T-cell (primary cell): ENCODE measurements at regions not wholly inside any gene's neighbourhood (a gene's known extent, or its start where the extent isn't known, plus 50 kb on each side); places are given as distances from the start of the nearest gene placed in this dataset.

Experiments used
- ATAC-seq, 4 experiments: fragments of 200-7000 bp in 3 of 4; fragments of 150-1000 bp in 1 of 4; cut with Tn5 transposase; replicated peaks in 1 of 4; 1 replicate in 3 of 4; 2 replicates in 1 of 4; pipeline ENCODE4 v1.10.0; 2021; ENCODE audit warnings: moderate library complexity in 3 of 4, mild to moderate bottlenecking in 2 of 4, moderate number of reproducible peaks in 1 of 4
- CTCF ChIA-PET, 2 donors: fragments of 300-600 bp; sonication (Branson Sonifier 250); formaldehyde crosslinking; loops; one replicate each; lab custom pipeline; 2022; ENCODE audit warnings: antibody characterized with exemption in 2 of 2; lab: Charles Lee
- POLR2A ChIA-PET, 2 donors: fragments of 300-600 bp; sonication (Branson Sonifier 250); formaldehyde crosslinking; loops; one replicate each; lab custom pipeline; 2022; ENCODE audit warnings: antibody characterized with exemption in 2 of 2; lab: Charles Lee
- DNase-seq, 35 experiments: peaks; one replicate each; pipeline versions ENCODE4 v3.0.0 to v3.0.0-alpha.2; 2013 to 2023
- H3K27ac ChIP-seq: one replicate; pipeline ENCODE4 v1.5.1; 2013; ENCODE audit warnings: low read length
- H3K27me3 ChIP-seq, 2 experiments: replicated peaks in 1 of 2; 1 replicate in 1 of 2; 2 replicates in 1 of 2; pipeline versions ENCODE4 v1.6.1 to v1.7.0; 2013; ENCODE audit warnings: low read length in 1 of 2, mixed read lengths in 1 of 2; ENCODE audit not compliant: control insufficient read depth in 2 of 2, insufficient read depth in 2 of 2; ENCODE audit errors: extremely low read depth in 1 of 2
- H3K36me3 ChIP-seq, 2 donors: 1 replicate in 1 of 2; 2 replicates in 1 of 2; pipeline versions ENCODE4 v1.6.1 to v1.7.0; 2013; ENCODE audit warnings: low read length in 1 of 2; ENCODE audit not compliant: control insufficient read depth in 2 of 2, insufficient read depth in 1 of 2; ENCODE audit errors: extremely low read depth in 1 of 2
- H3K4me1 ChIP-seq, 2 experiments: 1 replicate in 1 of 2; 2 replicates in 1 of 2; pipeline versions ENCODE4 v1.6.1 to v1.7.0; 2013; ENCODE audit warnings: low read length in 2 of 2, mixed read lengths in 1 of 2; ENCODE audit not compliant: insufficient read depth in 2 of 2, control insufficient read depth in 1 of 2; ENCODE audit errors: extremely low read depth in 1 of 2
- H3K4me3 ChIP-seq, 2 donors: 1 replicate in 1 of 2; 2 replicates in 1 of 2; pipeline versions ENCODE4 v1.5.1 to v1.7.0; 2013; ENCODE audit warnings: mild to moderate bottlenecking in 2 of 2, low read length in 1 of 2, moderate library complexity in 1 of 2; ENCODE audit not compliant: control insufficient read depth in 1 of 2; ENCODE audit errors: extremely low read depth in 1 of 2
- H3K9me3 ChIP-seq: 2 replicates; pipeline ENCODE4 v1.7.0; 2013
- H3K27ac Mint-ChIP-seq, 2 donors: one replicate each; pipeline ENCODE4 v1.8.0; 2020 to 2021; ENCODE audit warnings: mild to moderate bottlenecking in 2 of 2, mixed read lengths in 2 of 2
- H3K27me3 Mint-ChIP-seq, 2 donors: one replicate each; pipeline ENCODE4 v1.8.0; 2021 to 2022; ENCODE audit warnings: mixed read lengths in 2 of 2
- H3K36me3 Mint-ChIP-seq: one replicate; pipeline ENCODE4 v1.8.0; 2021; ENCODE audit warnings: mixed read lengths
- H3K4me1 Mint-ChIP-seq, 3 donors: one replicate each; pipeline ENCODE4 v1.8.0; 2020 to 2022; ENCODE audit warnings: mixed read lengths in 3 of 3, mild to moderate bottlenecking in 1 of 3
- H3K4me3 Mint-ChIP-seq, 3 donors: one replicate each; pipeline ENCODE4 v1.8.0; 2020 to 2022; ENCODE audit warnings: mild to moderate bottlenecking in 3 of 3, mixed read lengths in 3 of 3, moderate library complexity in 3 of 3
- H3K9me3 Mint-ChIP-seq, 3 donors: one replicate each; pipeline ENCODE4 v1.8.0; 2020 to 2022; ENCODE audit warnings: mixed read lengths in 3 of 3
- WGBS: methylation state at CpG from one replicate; pipeline ENCODE4 v1.1.5; 2013; ENCODE audit warnings: missing lambda C conversion rate; ENCODE audit not compliant: insufficient coverage; 5-methylcytosine and 5-hydroxymethylcytosine counted together

GRCh38 chr6:156046268-156046665 lies 590.6 kb upstream of the NOX3 start:
- POLR2A ChIA-PET: no interaction called here
- Histone ChIP-seq H3K4me1 (no peaks in the 10 kb centered on the region), H3K27me3 (no peaks in the 10 kb centered on the region), H3K36me3 (no peaks in the 10 kb centered on the region), H3K27ac (no peak overlapping the region), H3K4me3 (no peak overlapping the region), H3K9me3 (no peaks in the 10 kb centered on the region)
- H3K4me3 Mint-ChIP-seq: no peak overlapping the region
- H3K27ac Mint-ChIP-seq: no peak overlapping the region
- no peaks in the 10 kb centered on the region for H3K27me3 Mint-ChIP-seq
- H3K9me3 Mint-ChIP-seq: peaks cover 0 to 14% (median 12%) of the 10 kb centered on the region in 3 donors
- DNase-seq: no peak
- H3K4me1 Mint-ChIP-seq: no peaks in the 10 kb centered on the region
- CTCF ChIA-PET: no interaction called here
- no peak for ATAC-seq
- peaks cover 11% of the 10 kb centered on the region for H3K36me3 Mint-ChIP-seq
- no CpG with 5 or more reads among the region's 2 CpGs for WGBS

GRCh38 chr6:156045401-156046267 lies 590.0 kb upstream of the NOX3 start:
- Histone ChIP-seq H3K36me3 (no peaks in the 10 kb centered on the region), H3K4me1 (no peaks in the 10 kb centered on the region), H3K4me3 (no peak overlapping the region), H3K27me3 (no peaks in the 10 kb centered on the region), H3K9me3 (no peaks in the 10 kb centered on the region), H3K27ac (no peak overlapping the region)
- peaks cover 0 to 14% (median 12%) of the 10 kb centered on the region in 3 donors for H3K9me3 Mint-ChIP-seq
- no peaks in the 10 kb centered on the region for H3K27me3 Mint-ChIP-seq
- 86% methylated on average over 3 of the region's 6 CpGs for WGBS
- POLR2A ChIA-PET: no interaction called here
- DNase-seq (no peak), ATAC-seq (no peak)
- peaks cover 11% of the 10 kb centered on the region for H3K36me3 Mint-ChIP-seq
- H3K4me1 Mint-ChIP-seq: no peaks in the 10 kb centered on the region
- CTCF ChIA-PET: no interaction called here
- H3K27ac Mint-ChIP-seq: no peak overlapping the region
- H3K4me3 Mint-ChIP-seq: no peak overlapping the region

- Mint-ChIP-seq H3K27me3 (no peaks in the 10 kb centered on the region), H3K27ac (no peak overlapping the region), H3K4me1 (peaks cover 0 to 11% (median 10%) of the 10 kb centered on the region in 3 donors), H3K4me3 (no peak overlapping the region), H3K36me3 (peaks cover 3% of the 10 kb centered on the region), H3K9me3 (peaks cover 0 to 11% (median 5%) of the 10 kb centered on the region in 3 donors)
- no peak for ATAC-seq
- DNase-seq: no peak
- no peaks in the 10 kb centered on the region for H3K36me3 ChIP-seq
- ChIA-PET POLR2A (no interaction called here), CTCF (no interaction called here)
- H3K27ac ChIP-seq: no peak overlapping the region
- H3K9me3 ChIP-seq: peaks cover 3% of the 10 kb centered on the region
- H3K27me3 ChIP-seq: no peaks in the 10 kb centered on the region
- H3K4me3 ChIP-seq: no peak overlapping the region
- H3K4me1 ChIP-seq: no peaks in the 10 kb centered on the region
These were observed 578.0 kb upstream of the NOX3 start for GRCh38 chr6:156033598-156033997.

GRCh38 chr6:156031516-156031915 lies 575.9 kb upstream of the NOX3 start:
- Histone ChIP-seq H3K9me3 (peaks cover 3% of the 10 kb centered on the region), H3K4me3 (no peak overlapping the region), H3K4me1 (no peaks in the 10 kb centered on the region), H3K27ac (no peak overlapping the region), H3K27me3 (no peaks in the 10 kb centered on the region), H3K36me3 (no peaks in the 10 kb centered on the region)
- Mint-ChIP-seq H3K27ac (no peak overlapping the region), H3K9me3 (peaks cover 0 to 15% (median 5%) of the 10 kb centered on the region in 3 donors), H3K4me3 (no peak overlapping the region), H3K4me1 (peaks cover 0 to 18% (median 15%) of the 10 kb centered on the region in 3 donors), H3K36me3 (peaks cover 3% of the 10 kb centered on the region), H3K27me3 (peaks cover 2 to 4% of the 10 kb centered on the region in 2 donors)
- DNase-seq: no peak
- ChIA-PET POLR2A (no interaction called here), CTCF (no interaction called here)
- no peak for ATAC-seq
- no CpG with 5 or more reads among the region's 1 CpG for WGBS

- WGBS: no CpG with 5 or more reads among the region's 2 CpGs
- CTCF ChIA-PET: no interaction called here
- Mint-ChIP-seq H3K4me3 (no peak overlapping the region), H3K9me3 (peaks cover 5 to 24% (median 14%) of the 10 kb centered on the region in 3 donors), H3K27ac (no peak overlapping the region), H3K36me3 (peaks cover 3% of the 10 kb centered on the region), H3K27me3 (peaks cover 2 to 4% of the 10 kb centered on the region in 2 donors), H3K4me1 (peaks cover 0 to 18% (median 15%) of the 10 kb centered on the region in 3 donors)
- H3K4me1 ChIP-seq: no peaks in the 10 kb centered on the region
- ATAC-seq (no peak), DNase-seq (no peak)
- no peak overlapping the region for H3K4me3 ChIP-seq
- no peaks in the 10 kb centered on the region for H3K27me3 ChIP-seq
- peaks cover 3% of the 10 kb centered on the region for H3K9me3 ChIP-seq
- no peaks in the 10 kb centered on the region for H3K36me3 ChIP-seq
- H3K27ac ChIP-seq: no peak overlapping the region
- POLR2A ChIA-PET: no interaction called here
These were observed 574.4 kb upstream of the NOX3 start for GRCh38 chr6:156030053-156030452.

- ATAC-seq: no peak
- Histone ChIP-seq H3K27ac (no peak overlapping the region), H3K27me3 (no peaks in the 10 kb centered on the region), H3K4me1 (no peaks in the 10 kb centered on the region), H3K9me3 (peaks cover 3% of the 10 kb centered on the region), H3K36me3 (no peaks in the 10 kb centered on the region), H3K4me3 (no peak overlapping the region)
- 95% methylated on average over 7 of the region's 13 CpGs for WGBS
- ChIA-PET POLR2A (no interaction called here), CTCF (no interaction called here)
- Mint-ChIP-seq H3K27me3 (peaks cover 2 to 4% of the 10 kb centered on the region in 2 donors), H3K4me1 (peaks cover 0 to 18% (median 15%) of the 10 kb centered on the region in 3 donors), H3K9me3 (peaks cover 5 to 27% (median 14%) of the 10 kb centered on the region in 3 donors), H3K4me3 (no peak overlapping the region), H3K36me3 (peaks cover 3% of the 10 kb centered on the region), H3K27ac (no peak overlapping the region)
- no peak for DNase-seq
These were observed 573.8 kb upstream of the NOX3 start for GRCh38 chr6:156029286-156029985.
